ENCODE measurements at regions not wholly inside any gene's neighbourhood (a gene's known extent, or its start where the extent isn't known, plus 50 kb on each side); places are given as distances from the start of the nearest gene placed in this dataset.

DNA sequence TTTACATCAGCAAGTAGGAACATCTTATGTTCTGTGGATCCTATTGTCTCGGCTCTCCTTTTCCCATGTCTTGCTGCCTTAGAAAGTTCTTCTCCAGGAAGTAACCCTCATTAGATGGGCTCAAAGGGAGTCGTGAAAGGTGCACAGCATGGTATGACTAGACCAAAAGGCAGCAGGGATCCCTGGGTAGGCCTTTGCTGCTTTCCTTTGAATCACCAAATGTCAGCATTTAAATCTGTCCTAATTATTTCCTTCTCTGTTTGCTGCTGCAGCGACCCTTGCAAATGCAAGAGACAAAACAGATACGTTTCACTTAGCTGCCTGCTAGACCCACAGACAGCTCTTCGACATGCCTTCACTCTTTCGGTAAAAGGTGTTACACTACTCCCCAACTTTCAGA, 218.4 kb downstream of the ACTL7B start:
- Histone ChIP-seq H3K4me1 (ENCODE audit: insufficient read depth, low read length) (no peaks in the 10 kb centered on the region), H3K79me2 (ENCODE audit: insufficient read depth, low read length) (no peaks in the 10 kb centered on the region), H3K9ac (ENCODE audit: insufficient read depth, low read depth, low read length) (no peak overlapping the region), H3K27ac (ENCODE audit: extremely low read length, insufficient read depth, low read length) (no peak overlapping the region), H3K27me3 (ENCODE audit: control insufficient read depth in 1 of 2, insufficient read depth in 2 of 2, low read length in 2 of 2) (peaks cover 0 to 6% of the 10 kb centered on the region in 2 experiments; a peak in 3 of 5 replicates), H3K9me3 (ENCODE audit: low read length) (no peaks in the 10 kb centered on the region), H3K4me3 (replicated peaks in 1 of 3; ENCODE audit: insufficient read depth in 1 of 3, low read depth in 2 of 3, low read length in 3 of 3) (no peak overlapping the region), H2AFZ (ENCODE audit: low read length) (no peak overlapping the region), H4K20me1 (ENCODE audit: insufficient read depth, low read length) (no peaks in the 10 kb centered on the region), H3K36me3 (replicated peaks in 1 of 2; ENCODE audit: control insufficient read depth in 1 of 2, insufficient read depth in 2 of 2, low read length in 2 of 2) (no peaks in the 10 kb centered on the region), H3K4me2 (ENCODE audit: low read depth, low read length) (no peak overlapping the region)
- POLR2A ChIA-PET = no interaction called here
- DNase-seq (ENCODE audit: low spot score) = no peak
- intact Hi-C loops (cut with micrococcal nuclease; ENCODE audit: unreplicated experiment) (no loop called here), in situ Hi-C loops (cut with HindIII; ENCODE audit: extremely low pct_ligation_motif_present, low pct_unique_long_range_greater_than_20kb) (no loop called here)
- TF ChIP-seq ZMYM4 (CRISPR knock-in tag; IDR thresholded peaks at IDR 0.05) = no peak
- CTCF ChIA-PET (ENCODE audit: low intra/inter-chr PET ratio, low total read pairs) = no interaction called here
- BruUV-seq (replicated peaks) = no TSS peak
- no peak for FAIRE-seq
- ATAC-seq = no peak
- WGBS (ENCODE audit: low lambda C conversion rate) = 2% methylated on average over 6 of the region's 6 CpGs

DNA sequence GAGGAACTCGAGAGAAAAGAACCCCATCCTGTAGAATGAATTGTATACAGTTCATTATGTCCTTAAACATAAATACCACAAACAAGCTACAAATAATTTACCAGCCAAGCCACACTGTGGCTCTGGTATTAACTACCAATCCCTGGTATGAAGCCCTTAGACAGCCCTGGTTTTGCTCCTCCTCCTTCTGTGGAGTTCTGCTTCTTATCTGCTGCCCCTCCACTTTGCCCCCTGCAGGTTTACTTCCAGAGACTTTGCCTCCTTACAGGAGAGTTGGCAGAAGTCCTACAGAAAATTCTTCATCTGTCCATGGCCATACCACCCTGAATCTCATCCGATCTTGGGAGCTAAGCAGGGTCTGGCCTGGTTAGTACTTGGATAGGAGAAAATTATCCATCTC, 219.8 kb downstream of the ACTL7B start:
- H3K27ac ChIP-seq (ENCODE audit: extremely low read length, insufficient read depth, low read length) = no peak overlapping the region
- no peaks in the 10 kb centered on the region for H3K9me3 ChIP-seq (ENCODE audit: low read length)
- FAIRE-seq (no peak), DNase-seq (ENCODE audit: low spot score) (no peak), ATAC-seq (no peak)
- H3K9ac ChIP-seq (ENCODE audit: insufficient read depth, low read depth, low read length) = no peak overlapping the region
- peaks cover 0 to 6% of the 10 kb centered on the region in 2 experiments; a peak in 3 of 5 replicates for H3K27me3 ChIP-seq (ENCODE audit: control insufficient read depth in 1 of 2, insufficient read depth in 2 of 2, low read length in 2 of 2)
- in situ Hi-C loops (cut with HindIII; ENCODE audit: extremely low pct_ligation_motif_present, low pct_unique_long_range_greater_than_20kb) (no loop called here), intact Hi-C loops (cut with micrococcal nuclease; ENCODE audit: unreplicated experiment) (no loop called here)
- H3K79me2 ChIP-seq (ENCODE audit: insufficient read depth, low read length) = no peaks in the 10 kb centered on the region
- no peaks in the 10 kb centered on the region for H3K4me1 ChIP-seq (ENCODE audit: insufficient read depth, low read length)
- ChIA-PET CTCF (ENCODE audit: low intra/inter-chr PET ratio, low total read pairs) (no interaction called here), POLR2A (no interaction called here)
- H4K20me1 ChIP-seq (ENCODE audit: insufficient read depth, low read length) = no peaks in the 10 kb centered on the region
- BruUV-seq (replicated peaks) = no TSS peak
- H2AFZ ChIP-seq (ENCODE audit: low read length) = no peak overlapping the region
- no peak overlapping the region for H3K4me3 ChIP-seq (replicated peaks in 1 of 3; ENCODE audit: insufficient read depth in 1 of 3, low read depth in 2 of 3, low read length in 3 of 3)
- H3K4me2 ChIP-seq (ENCODE audit: low read depth, low read length) = no peak overlapping the region
- 28% methylated on average over 2 of the region's 2 CpGs for WGBS (ENCODE audit: low lambda C conversion rate)
- no peaks in the 10 kb centered on the region for H3K36me3 ChIP-seq (replicated peaks in 1 of 2; ENCODE audit: control insufficient read depth in 1 of 2, insufficient read depth in 2 of 2, low read length in 2 of 2)
- TF ChIP-seq ZNF136 (CRISPR knock-in tag; IDR thresholded peaks at IDR 0.05; ENCODE audit: low read depth) (no peak), ZNF557 (CRISPR knock-in tag; IDR thresholded peaks at IDR 0.05) (no peak), ZNF724P (CRISPR knock-in tag; IDR thresholded peaks at IDR 0.05; ENCODE audit: borderline replicate concordance) (no peak), JUNB (CRISPR knock-in tag; IDR thresholded peaks at IDR 0.05; ENCODE audit: borderline replicate concordance) (no peak), YEATS2 (CRISPR knock-in tag; IDR thresholded peaks at IDR 0.05; ENCODE audit: borderline replicate concordance) (no peak), ATF7 (IDR thresholded peaks at IDR 0.05) (no peak), ATF7 (CRISPR knock-in tag; IDR thresholded peaks at IDR 0.05) (no peak), SP140L (CRISPR knock-in tag; IDR thresholded peaks at IDR 0.05; ENCODE audit: borderline replicate concordance) (no peak), BHLHE40 (IDR thresholded peaks at IDR 0.05; ENCODE audit: low read length) (no peak)

Measured in HepG2 (cell line).